Activated CD4-positive, alpha-beta T cell treated with anti-CD3 and anti-CD28 coated beads, Interleukin-2, amount 10 ng/mL, durations not matched to agents 7 days and 5 days (primary cell): ENCODE measurements at regions not wholly inside any gene's neighbourhood (a gene's known extent, or its start where the extent isn't known, plus 50 kb on each side); places are given as distances from the start of the nearest gene placed in this dataset.

Source experiments
- CTCF ChIA-PET: fragments of 350-600 bp; sonication (Branson Sonifier 250); formaldehyde crosslinking; loops from one replicate; lab custom pipeline; 2021; ENCODE audit warnings: antibody characterized with exemption; lab: Charles Lee
- POLR2A ChIA-PET: fragments of 350-600 bp; sonication (Branson Sonifier 250); formaldehyde crosslinking; loops from one replicate; lab custom pipeline; 2021; ENCODE audit warnings: antibody characterized with exemption; lab: Charles Lee
- DNase-seq: peaks from one replicate; pipeline ENCODE4 v3.0.0-alpha.2; 2020
- H3K27ac Mint-ChIP-seq: one replicate; pipeline ENCODE4 v1.8.0; 2021; ENCODE audit warnings: mild to moderate bottlenecking, moderate library complexity, mixed read lengths
- H3K27me3 Mint-ChIP-seq: one replicate; pipeline ENCODE4 v1.8.0; 2021; ENCODE audit warnings: mixed read lengths
- H3K36me3 Mint-ChIP-seq: one replicate; pipeline ENCODE4 v1.8.0; 2021; ENCODE audit warnings: low read depth, mixed read lengths
- H3K4me1 Mint-ChIP-seq: one replicate; pipeline ENCODE4 v1.8.0; 2021; ENCODE audit warnings: mixed read lengths
- H3K4me3 Mint-ChIP-seq: one replicate; pipeline ENCODE4 v1.8.0; 2021; ENCODE audit warnings: mild to moderate bottlenecking, moderate library complexity, mixed read lengths
- H3K9me3 Mint-ChIP-seq: one replicate; pipeline ENCODE4 v1.8.0; 2021; ENCODE audit warnings: mixed read lengths

DNA sequence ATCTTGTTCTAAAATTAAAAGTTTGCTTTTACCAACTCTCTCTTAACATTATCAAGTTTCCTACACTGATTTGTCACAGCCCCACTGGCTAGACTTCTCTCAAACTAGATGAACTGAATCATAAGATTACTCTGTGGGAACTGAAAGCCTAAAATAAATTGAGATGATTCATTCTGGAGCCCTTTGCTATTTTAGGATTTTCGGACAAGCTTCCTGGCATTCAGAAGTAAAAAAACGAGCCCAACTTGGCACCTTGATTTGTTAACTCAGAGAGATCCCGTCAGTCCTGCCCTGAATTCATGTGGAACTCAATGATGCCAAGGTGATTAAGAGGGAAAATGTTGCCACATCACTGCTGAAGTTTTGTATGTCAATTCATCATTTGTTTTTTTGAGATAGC, 122.0 kb upstream of the NRSN1 start:
- DNase-seq = no peak
- H3K4me3 Mint-ChIP-seq = no peak overlapping the region
- no peaks in the 10 kb centered on the region for H3K9me3 Mint-ChIP-seq
- H3K36me3 Mint-ChIP-seq = no peaks in the 10 kb centered on the region
- H3K4me1 Mint-ChIP-seq = no peaks in the 10 kb centered on the region
- H3K27ac Mint-ChIP-seq = no peak overlapping the region
- H3K27me3 Mint-ChIP-seq = no peaks in the 10 kb centered on the region
- ChIA-PET POLR2A (no interaction called here), CTCF (no interaction called here)

DNA sequence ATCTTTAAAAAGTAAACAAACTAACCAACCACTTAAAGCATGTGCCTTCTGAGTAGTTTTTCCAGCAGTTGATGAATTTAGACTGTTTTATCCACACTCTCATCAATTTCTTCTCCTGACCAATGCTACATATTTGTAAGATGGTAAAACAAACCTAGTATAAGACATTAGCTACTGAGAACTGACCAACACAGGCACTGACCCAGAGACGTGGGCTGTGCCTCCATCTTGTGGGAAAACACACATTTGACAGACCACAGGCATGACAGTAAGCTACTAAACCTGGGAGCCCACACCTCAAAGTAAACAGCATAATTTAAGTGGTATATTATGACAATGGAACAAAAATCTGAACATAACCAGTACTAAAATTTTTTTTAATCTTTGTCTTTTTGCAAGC, 121.4 kb upstream of the NRSN1 start:
- no peak for DNase-seq
- CTCF ChIA-PET = no interaction called here
- POLR2A ChIA-PET = no interaction called here
- Mint-ChIP-seq H3K27ac (no peak overlapping the region), H3K4me1 (no peaks in the 10 kb centered on the region), H3K4me3 (no peak overlapping the region), H3K9me3 (no peaks in the 10 kb centered on the region), H3K36me3 (no peaks in the 10 kb centered on the region), H3K27me3 (no peaks in the 10 kb centered on the region)

DNA sequence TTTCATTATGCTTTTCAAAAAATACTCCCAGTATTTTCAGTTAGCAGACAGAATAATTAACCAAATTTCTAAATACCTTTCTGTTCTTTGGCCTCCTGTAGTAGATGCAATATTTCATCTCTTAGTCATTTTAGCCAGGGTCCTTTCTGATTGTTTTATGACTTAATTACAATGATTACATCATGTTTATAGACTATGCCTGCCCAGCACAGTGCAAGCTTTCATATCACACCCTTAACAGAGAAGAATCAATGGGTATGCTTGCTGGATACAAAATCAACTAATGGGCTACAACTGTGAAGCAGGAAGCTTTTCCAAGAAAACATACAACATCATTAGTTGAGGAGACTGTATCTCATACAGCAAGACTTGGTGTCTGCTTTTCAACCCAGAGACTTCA, 119.8 kb upstream of the NRSN1 start:
- H3K9me3 Mint-ChIP-seq = no peaks in the 10 kb centered on the region
- H3K4me3 Mint-ChIP-seq = no peak overlapping the region
- H3K4me1 Mint-ChIP-seq = no peaks in the 10 kb centered on the region
- no peaks in the 10 kb centered on the region for H3K36me3 Mint-ChIP-seq
- H3K27ac Mint-ChIP-seq = no peak overlapping the region
- CTCF ChIA-PET = no interaction called here
- no peaks in the 10 kb centered on the region for H3K27me3 Mint-ChIP-seq
- POLR2A ChIA-PET = no interaction called here
- DNase-seq = no peak

DNA sequence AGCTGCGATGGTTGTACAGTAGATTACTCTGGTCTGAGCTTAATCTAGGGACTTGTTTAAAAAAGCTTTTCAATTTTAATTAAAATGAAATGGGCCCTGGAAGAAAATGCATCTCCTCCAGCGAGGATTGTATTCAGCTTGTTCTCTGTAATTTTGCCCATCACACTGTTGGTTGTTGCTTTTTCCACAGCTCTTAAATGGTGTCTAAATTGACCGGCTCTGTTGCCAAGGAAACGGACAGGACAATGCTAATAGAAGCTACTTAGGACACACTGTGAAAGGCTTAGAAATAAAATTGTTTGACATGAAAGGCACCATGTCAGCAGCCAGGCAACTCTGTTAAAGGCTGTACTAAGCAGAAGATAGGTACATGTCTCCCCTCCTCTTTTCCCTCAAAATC, 116.7 kb upstream of the NRSN1 start:
- no peaks in the 10 kb centered on the region for H3K4me1 Mint-ChIP-seq
- CTCF ChIA-PET = no interaction called here
- no peak overlapping the region for H3K27ac Mint-ChIP-seq

DNA sequence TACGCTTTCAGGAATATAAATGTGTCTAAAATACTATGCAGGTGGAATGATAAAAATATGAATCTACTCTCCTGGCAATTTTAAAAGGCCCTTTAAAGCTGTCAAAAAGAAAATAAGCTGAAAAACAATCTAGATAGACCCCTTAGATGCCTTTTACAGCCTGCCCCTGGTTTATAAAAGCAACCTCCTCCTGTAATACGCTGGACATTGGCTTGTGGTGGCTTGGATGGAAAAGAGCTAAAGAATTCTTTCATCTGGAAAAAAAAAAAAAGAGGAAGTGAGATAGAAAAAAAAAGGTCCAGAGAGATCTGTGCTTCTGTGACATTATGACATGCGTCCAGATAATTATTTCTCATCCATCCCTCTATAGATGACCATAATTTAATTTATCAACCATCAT, 115.9 kb upstream of the NRSN1 start:
- Mint-ChIP-seq H3K9me3 (peaks cover 7% of the 10 kb centered on the region), H3K4me3 (no peak overlapping the region), H3K4me1 (no peaks in the 10 kb centered on the region), H3K27me3 (no peaks in the 10 kb centered on the region), H3K27ac (no peak overlapping the region), H3K36me3 (no peaks in the 10 kb centered on the region)
- ChIA-PET POLR2A (no interaction called here), CTCF (no interaction called here)
- DNase-seq = no peak

More for the DNA sequence above, 116.7 kb upstream of the NRSN1 start:
- Mint-ChIP-seq H3K36me3 (no peaks in the 10 kb centered on the region), H3K9me3 (peaks cover 7% of the 10 kb centered on the region), H3K4me3 (no peak overlapping the region), H3K27me3 (no peaks in the 10 kb centered on the region)
- POLR2A ChIA-PET = no interaction called here
- no peak for DNase-seq

DNA sequence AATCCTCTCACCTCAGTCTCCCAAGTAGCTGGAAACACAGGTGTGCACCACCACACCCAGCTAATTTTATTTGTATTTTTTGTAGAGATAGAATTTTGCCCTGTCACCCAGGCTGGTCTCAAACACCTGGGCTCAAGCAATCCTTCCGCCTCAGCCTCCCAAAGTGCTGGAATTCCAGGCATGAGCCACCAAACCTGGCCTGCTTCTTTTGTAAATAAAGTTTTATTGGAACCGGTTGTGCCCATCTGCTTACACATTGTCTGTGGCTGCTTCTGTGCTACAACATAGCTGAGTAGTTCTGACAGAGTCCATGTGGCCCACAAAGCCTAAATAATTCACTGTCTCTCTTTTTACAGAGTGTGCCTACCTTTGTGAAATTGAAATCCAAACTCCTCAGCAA, 109.7 kb upstream of the NRSN1 start:
- H3K4me1 Mint-ChIP-seq = no peaks in the 10 kb centered on the region
- CTCF ChIA-PET = no interaction called here
- DNase-seq = no peak
- H3K4me3 Mint-ChIP-seq = no peak overlapping the region
- peaks cover 10% of the 10 kb centered on the region for H3K9me3 Mint-ChIP-seq
- no peaks in the 10 kb centered on the region for H3K36me3 Mint-ChIP-seq
- no peak overlapping the region for H3K27ac Mint-ChIP-seq
- H3K27me3 Mint-ChIP-seq = no peaks in the 10 kb centered on the region
- POLR2A ChIA-PET = no interaction called here

DNA sequence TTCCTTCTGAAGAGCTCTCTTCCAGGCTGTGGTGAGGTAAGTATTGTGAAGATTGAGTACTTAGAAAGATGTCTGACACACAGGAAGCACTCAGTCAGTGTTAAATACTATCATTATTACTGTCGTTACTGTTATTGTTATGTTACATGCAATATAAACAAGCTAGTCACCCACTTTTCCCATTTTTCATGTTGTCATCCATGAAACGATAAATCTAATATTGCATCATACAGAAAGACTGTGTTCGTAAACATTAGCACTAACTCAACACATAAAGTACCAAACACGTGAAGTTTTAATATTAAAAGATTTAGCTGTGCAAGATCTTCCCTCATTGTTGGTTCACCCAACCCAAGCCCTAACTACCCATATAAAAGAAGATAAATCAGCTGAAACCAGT, 109.2 kb upstream of the NRSN1 start:
- Mint-ChIP-seq H3K4me3 (no peak overlapping the region), H3K36me3 (no peaks in the 10 kb centered on the region), H3K9me3 (peaks cover 10% of the 10 kb centered on the region), H3K4me1 (no peaks in the 10 kb centered on the region), H3K27ac (no peak overlapping the region), H3K27me3 (no peaks in the 10 kb centered on the region)
- CTCF ChIA-PET = no interaction called here
- POLR2A ChIA-PET = no interaction called here
- DNase-seq = no peak

DNA sequence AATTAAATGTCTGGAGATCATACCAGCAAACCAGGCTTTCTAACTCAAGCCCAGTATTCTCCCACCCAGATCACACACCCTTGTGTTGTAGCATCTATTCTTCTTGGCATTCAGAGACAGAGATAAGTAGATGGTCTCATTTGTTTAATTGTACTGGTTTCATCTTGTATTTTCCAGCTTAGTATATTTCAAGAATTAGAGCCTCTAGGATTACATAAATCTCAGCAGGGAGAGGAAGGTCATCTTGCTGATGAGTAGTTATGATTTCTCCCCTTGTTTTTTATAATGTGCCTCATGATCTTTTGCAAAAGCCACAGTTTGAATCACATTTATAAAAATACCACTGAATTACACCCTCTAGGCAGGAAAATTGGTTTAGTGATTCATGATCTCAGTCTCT, 106.6 kb upstream of the NRSN1 start:
- Mint-ChIP-seq H3K4me3 (no peak overlapping the region), H3K27ac (no peak overlapping the region), H3K36me3 (no peaks in the 10 kb centered on the region), H3K9me3 (peaks cover 3% of the 10 kb centered on the region), H3K4me1 (no peaks in the 10 kb centered on the region), H3K27me3 (no peaks in the 10 kb centered on the region)
- DNase-seq = no peak
- ChIA-PET POLR2A (no interaction called here), CTCF (no interaction called here)

DNA sequence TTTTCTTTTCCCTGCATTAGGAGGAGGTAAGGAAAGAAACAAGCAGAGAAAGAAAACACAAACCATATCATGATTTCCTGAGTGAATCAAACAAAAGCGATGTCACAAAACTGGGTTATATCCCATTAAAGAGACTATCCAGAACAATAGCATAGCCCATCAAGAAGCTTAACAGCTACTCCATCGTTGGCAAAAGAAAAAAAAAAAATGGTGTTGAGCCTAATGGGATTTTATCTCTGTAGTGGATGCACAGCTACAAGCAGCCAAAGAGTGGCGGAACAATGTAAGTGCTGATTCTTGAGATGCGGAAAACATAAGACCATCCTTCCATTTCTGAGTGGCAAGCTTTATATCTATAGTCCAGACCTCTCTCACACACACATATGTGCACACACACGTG, 106.2 kb upstream of the NRSN1 start:
- H3K27me3 Mint-ChIP-seq = no peaks in the 10 kb centered on the region
- no peak for DNase-seq
- POLR2A ChIA-PET = no interaction called here
- no peak overlapping the region for H3K27ac Mint-ChIP-seq
- H3K4me1 Mint-ChIP-seq = no peaks in the 10 kb centered on the region
- H3K9me3 Mint-ChIP-seq = peaks cover 3% of the 10 kb centered on the region
- CTCF ChIA-PET = no interaction called here
- H3K4me3 Mint-ChIP-seq = no peak overlapping the region
- H3K36me3 Mint-ChIP-seq = no peaks in the 10 kb centered on the region

DNA sequence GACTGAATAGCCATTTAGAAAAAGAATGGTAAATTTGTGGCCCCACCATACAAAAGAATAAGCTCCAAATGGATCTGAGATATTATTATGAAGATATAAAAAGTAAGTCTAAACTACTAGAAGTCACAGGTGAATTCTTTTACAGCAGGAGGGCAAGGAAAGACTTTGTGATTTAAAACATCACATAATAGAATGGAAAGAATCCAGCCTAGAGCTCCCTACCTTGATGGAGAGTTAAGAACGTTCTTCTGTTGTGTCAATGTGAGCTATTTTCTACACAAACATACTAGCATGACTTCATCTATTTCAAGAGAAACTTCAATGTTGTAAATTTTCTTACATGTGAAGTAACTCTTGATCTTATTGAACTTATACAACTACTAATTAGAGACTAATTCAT, 100.0 kb upstream of the NRSN1 start:
- peaks cover 5% of the 10 kb centered on the region for H3K9me3 Mint-ChIP-seq
- CTCF ChIA-PET = no interaction called here

DNA sequence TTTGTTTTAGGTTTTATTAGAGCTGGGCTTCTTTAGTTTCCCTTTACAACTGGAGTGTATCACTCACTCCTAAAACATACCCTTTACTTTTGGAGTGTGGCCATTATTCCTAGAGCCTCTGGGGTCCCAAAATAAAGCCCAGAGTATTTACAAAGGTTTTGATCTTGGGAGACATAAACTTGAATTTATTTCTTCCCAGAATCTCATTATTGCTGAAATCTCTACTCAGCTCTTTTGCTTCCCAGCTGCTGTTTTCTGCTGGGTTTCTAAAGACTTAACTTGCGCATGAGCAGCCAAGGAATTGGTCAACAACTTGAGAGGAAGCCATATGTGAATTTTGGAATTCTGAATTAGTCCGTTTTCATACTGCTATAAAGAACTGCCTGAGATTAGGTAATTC, 94.5 kb upstream of the NRSN1 start:
- CTCF ChIA-PET = no interaction called here
- Mint-ChIP-seq H3K9me3 (peaks cover 7% of the 10 kb centered on the region), H3K4me1 (no peaks in the 10 kb centered on the region), H3K4me3 (no peak overlapping the region), H3K36me3 (no peaks in the 10 kb centered on the region), H3K27ac (no peak overlapping the region), H3K27me3 (no peaks in the 10 kb centered on the region)
- no peak for DNase-seq
- POLR2A ChIA-PET = no interaction called here

More for the DNA sequence above, 100.0 kb upstream of the NRSN1 start:
- H3K4me1 Mint-ChIP-seq = no peaks in the 10 kb centered on the region
- DNase-seq = no peak
- no peak overlapping the region for H3K27ac Mint-ChIP-seq
- H3K27me3 Mint-ChIP-seq = no peaks in the 10 kb centered on the region
- no peaks in the 10 kb centered on the region for H3K36me3 Mint-ChIP-seq
- POLR2A ChIA-PET = no interaction called here
- no peak overlapping the region for H3K4me3 Mint-ChIP-seq

DNA sequence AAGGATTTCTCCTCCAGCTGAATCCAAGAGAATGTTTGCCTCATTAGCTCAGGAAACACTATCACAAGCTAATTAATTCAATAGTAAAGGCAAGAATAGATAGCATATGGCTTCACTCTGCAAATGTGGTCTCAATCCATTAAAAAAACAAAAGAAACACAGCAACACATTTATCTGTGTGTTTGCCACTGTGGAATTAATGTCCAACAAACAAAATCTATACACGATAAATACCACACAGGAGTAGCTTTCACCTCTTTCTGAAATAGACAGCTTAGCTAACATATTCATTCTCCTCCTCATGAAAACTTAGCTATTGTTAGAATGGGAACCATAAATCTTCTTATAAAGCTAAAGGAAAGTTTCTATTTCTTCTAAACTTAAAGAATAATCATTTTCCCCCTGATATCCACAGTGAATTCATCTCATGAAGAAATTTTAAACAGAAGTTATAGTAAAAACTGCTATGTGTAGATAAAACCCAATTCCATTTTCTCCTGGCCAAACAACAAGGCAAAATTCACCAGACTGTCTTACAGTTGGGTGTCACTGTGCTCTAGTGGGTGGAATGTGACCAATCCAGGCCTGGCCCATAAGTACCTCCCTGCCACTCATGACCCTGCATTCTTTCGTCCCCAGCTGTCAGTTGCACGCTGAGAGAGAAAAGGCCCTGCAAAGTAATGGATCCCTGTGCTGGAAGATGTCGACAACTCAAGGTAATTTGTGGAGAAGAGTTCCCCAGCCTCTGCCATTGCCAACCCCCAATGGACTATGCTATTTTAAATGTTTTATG, 92.9 kb upstream of the NRSN1 start:
- Mint-ChIP-seq H3K27me3 (no peaks in the 10 kb centered on the region), H3K27ac (no peak overlapping the region), H3K4me1 (no peaks in the 10 kb centered on the region), H3K9me3 (peaks cover 4% of the 10 kb centered on the region), H3K4me3 (no peak overlapping the region), H3K36me3 (no peaks in the 10 kb centered on the region)
- POLR2A ChIA-PET = no interaction called here
- DNase-seq = no peak
- CTCF ChIA-PET = no interaction called here

DNA sequence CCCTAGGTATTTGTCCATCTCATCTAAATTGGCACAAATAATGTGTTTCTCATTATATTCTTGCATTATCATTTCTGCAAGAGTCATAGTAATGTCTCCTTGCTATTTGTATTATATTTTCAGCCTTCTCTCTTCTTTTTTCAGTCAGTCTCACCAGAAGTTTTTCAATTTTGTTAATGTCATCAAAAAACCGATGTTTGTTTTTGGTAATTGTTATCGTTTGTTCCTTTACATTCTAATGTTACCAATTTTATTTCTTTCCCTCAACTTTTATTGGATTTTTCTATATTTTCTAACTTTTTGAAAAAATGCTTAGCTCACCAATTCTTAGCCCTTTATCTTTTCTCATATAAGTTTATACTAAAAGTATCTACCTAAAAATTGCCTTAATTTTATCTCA, 82.2 kb upstream of the NRSN1 start:
- DNase-seq = no peak
- CTCF ChIA-PET = no interaction called here
- no peaks in the 10 kb centered on the region for H3K36me3 Mint-ChIP-seq
- H3K9me3 Mint-ChIP-seq = peaks cover under 1% of the 10 kb centered on the region
- H3K4me3 Mint-ChIP-seq = no peak overlapping the region
- H3K27ac Mint-ChIP-seq = no peak overlapping the region
- POLR2A ChIA-PET = no interaction called here
- H3K27me3 Mint-ChIP-seq = no peaks in the 10 kb centered on the region
- no peaks in the 10 kb centered on the region for H3K4me1 Mint-ChIP-seq

DNA sequence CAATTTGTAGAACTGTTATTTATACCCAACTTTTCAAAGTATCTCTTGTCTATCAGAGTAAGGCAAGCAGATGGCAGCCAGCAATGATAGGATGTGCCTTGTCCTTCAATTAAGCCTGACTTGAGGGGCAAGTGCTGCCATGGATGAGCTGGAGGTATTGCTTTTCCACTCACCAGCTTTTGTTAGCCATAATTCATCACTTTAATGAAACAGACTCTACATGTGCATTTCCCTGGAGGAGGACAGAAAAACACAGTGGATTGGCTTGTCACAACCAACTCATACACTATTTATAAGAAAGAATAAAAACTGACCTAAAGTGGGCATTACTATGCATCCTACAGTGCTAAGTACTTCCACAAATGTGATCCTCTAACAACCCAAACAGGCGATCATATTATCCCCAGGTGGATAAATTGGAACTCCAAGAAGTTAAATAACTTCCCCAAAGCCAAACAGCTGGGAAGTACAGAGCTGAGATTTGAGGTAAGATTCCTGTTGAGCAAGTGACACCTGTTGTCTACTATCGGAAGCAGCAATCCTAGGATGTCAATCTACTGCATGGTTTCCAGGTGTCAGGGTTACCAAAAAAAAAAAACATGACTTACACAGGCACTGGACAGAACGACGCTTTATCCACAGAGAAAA, 73.9 kb upstream of the NRSN1 start:
- CTCF ChIA-PET = no interaction called here
- H3K27ac Mint-ChIP-seq = no peak overlapping the region
- H3K36me3 Mint-ChIP-seq = no peaks in the 10 kb centered on the region
- no peak overlapping the region for H3K4me3 Mint-ChIP-seq
- H3K4me1 Mint-ChIP-seq = no peaks in the 10 kb centered on the region
- POLR2A ChIA-PET = no interaction called here
- DNase-seq = no peak
- H3K27me3 Mint-ChIP-seq = no peaks in the 10 kb centered on the region
- no peaks in the 10 kb centered on the region for H3K9me3 Mint-ChIP-seq
